ENCODE measurements at regions not wholly inside any gene's neighbourhood (a gene's known extent, or its start where the extent isn't known, plus 50 kb on each side); places are given as distances from the start of the nearest gene placed in this dataset.

- no peaks in the 10 kb centered on the region for H3K4me1 ChIP-seq (ENCODE audit: control insufficient read depth, extremely low read depth, insufficient read depth, low read length)
- no peaks in the 10 kb centered on the region for H3K27me3 ChIP-seq (ENCODE audit: control insufficient read depth, insufficient read depth, low read length)
- no peak overlapping the region for H3K9ac ChIP-seq (ENCODE audit: insufficient read depth, low read length)
- no peaks in the 10 kb centered on the region for H4K20me1 ChIP-seq (ENCODE audit: control insufficient read depth, extremely low read depth, insufficient read depth, low read length)
- no peaks in the 10 kb centered on the region for H3K79me2 ChIP-seq (ENCODE audit: control insufficient read depth, insufficient read depth, low read length)
- TF ChIP-seq CTCF (conservative IDR thresholded peaks at IDR 0.05 in 1 of 2, IDR thresholded peaks at IDR 0.05 in 1 of 2; ENCODE audit: low read depth in 1 of 2, low read length in 2 of 2) (peak in 1 of 2 donors; percentile 35), EZH2 (IDR thresholded peaks at IDR 0.05; ENCODE audit: low read length, missing control alignments) (no peak)
- DNase-seq (ENCODE audit: low read depth in 2 of 2), result peak in 1 of 2 donors; percentile 32
- no peak overlapping the region for H3K4me3 ChIP-seq (replicated peaks in 1 of 4; ENCODE audit: control extremely low read depth in 1 of 4, insufficient read depth in 1 of 4, low read depth in 3 of 4, low read length in 4 of 4)
- H3K36me3 ChIP-seq (ENCODE audit: control insufficient read depth, insufficient read depth, low read length), result no peaks in the 10 kb centered on the region
- H3K9me3 ChIP-seq (ENCODE audit: control insufficient read depth, insufficient read depth, low read depth, low read length), result no peaks in the 10 kb centered on the region
- H2AFZ ChIP-seq (ENCODE audit: low read length), result no peak overlapping the region
- H3K27ac ChIP-seq (ENCODE audit: insufficient read depth, low read length), result no peak overlapping the region
- H3K4me2 ChIP-seq (ENCODE audit: extremely low read depth, insufficient read depth, low read length), result no peak overlapping the region
These were observed 304.8 kb upstream of the ATP2B1 start for GRCh38 chr12:90013409-90013808.

- Histone ChIP-seq H3K4me1 (ENCODE audit: control insufficient read depth, extremely low read depth, insufficient read depth, low read length) (no peaks in the 10 kb centered on the region), H2AFZ (ENCODE audit: low read length) (no peak overlapping the region), H3K9me3 (ENCODE audit: control insufficient read depth, insufficient read depth, low read depth, low read length) (no peaks in the 10 kb centered on the region), H3K27me3 (ENCODE audit: control insufficient read depth, insufficient read depth, low read length) (no peaks in the 10 kb centered on the region), H3K9ac (ENCODE audit: insufficient read depth, low read length) (no peak overlapping the region), H4K20me1 (ENCODE audit: control insufficient read depth, extremely low read depth, insufficient read depth, low read length) (no peaks in the 10 kb centered on the region), H3K4me2 (ENCODE audit: extremely low read depth, insufficient read depth, low read length) (no peak overlapping the region), H3K27ac (ENCODE audit: insufficient read depth, low read length) (no peak overlapping the region), H3K36me3 (ENCODE audit: control insufficient read depth, insufficient read depth, low read length) (no peaks in the 10 kb centered on the region), H3K79me2 (ENCODE audit: control insufficient read depth, insufficient read depth, low read length) (no peaks in the 10 kb centered on the region), H3K4me3 (replicated peaks in 1 of 4; ENCODE audit: control extremely low read depth in 1 of 4, insufficient read depth in 1 of 4, low read depth in 3 of 4, low read length in 4 of 4) (no peak overlapping the region)
- DNase-seq (ENCODE audit: low read depth in 2 of 2), result peak in 1 of 2 donors; percentile 48
- no peak for TF ChIP-seq EZH2 (IDR thresholded peaks at IDR 0.05; ENCODE audit: low read length, missing control alignments)
- peak in 1 of 2 donors; percentile 32 for TF ChIP-seq CTCF (conservative IDR thresholded peaks at IDR 0.05 in 1 of 2, IDR thresholded peaks at IDR 0.05 in 1 of 2; ENCODE audit: low read depth in 1 of 2, low read length in 2 of 2)
These were observed 301.5 kb upstream of the ATP2B1 start for GRCh38 chr12:90010089-90010488.

GRCh38 chr12:90008277-90008676, 299.6 kb upstream of the ATP2B1 start:
- no peak for TF ChIP-seq EZH2 (IDR thresholded peaks at IDR 0.05; ENCODE audit: low read length, missing control alignments)
- TF ChIP-seq CTCF (conservative IDR thresholded peaks at IDR 0.05 in 1 of 2, IDR thresholded peaks at IDR 0.05 in 1 of 2; ENCODE audit: low read depth in 1 of 2, low read length in 2 of 2), result no peak
- Histone ChIP-seq H3K4me3 (replicated peaks in 1 of 4; ENCODE audit: control extremely low read depth in 1 of 4, insufficient read depth in 1 of 4, low read depth in 3 of 4, low read length in 4 of 4) (no peak overlapping the region), H3K27ac (ENCODE audit: insufficient read depth, low read length) (no peak overlapping the region), H3K27me3 (ENCODE audit: control insufficient read depth, insufficient read depth, low read length) (no peaks in the 10 kb centered on the region), H3K36me3 (ENCODE audit: control insufficient read depth, insufficient read depth, low read length) (no peaks in the 10 kb centered on the region), H3K4me2 (ENCODE audit: extremely low read depth, insufficient read depth, low read length) (no peak overlapping the region), H3K9ac (ENCODE audit: insufficient read depth, low read length) (no peak overlapping the region), H2AFZ (ENCODE audit: low read length) (no peak overlapping the region), H3K9me3 (ENCODE audit: control insufficient read depth, insufficient read depth, low read depth, low read length) (no peaks in the 10 kb centered on the region), H4K20me1 (ENCODE audit: control insufficient read depth, extremely low read depth, insufficient read depth, low read length) (no peaks in the 10 kb centered on the region), H3K79me2 (ENCODE audit: control insufficient read depth, insufficient read depth, low read length) (no peaks in the 10 kb centered on the region), H3K4me1 (ENCODE audit: control insufficient read depth, extremely low read depth, insufficient read depth, low read length) (no peaks in the 10 kb centered on the region)
- no peak for DNase-seq (ENCODE audit: low read depth in 2 of 2)
